ENCODE measurements at regions not wholly inside any gene's neighbourhood (a gene's known extent, or its start where the extent isn't known, plus 50 kb on each side); places are given as distances from the start of the nearest gene placed in this dataset.

DNA sequence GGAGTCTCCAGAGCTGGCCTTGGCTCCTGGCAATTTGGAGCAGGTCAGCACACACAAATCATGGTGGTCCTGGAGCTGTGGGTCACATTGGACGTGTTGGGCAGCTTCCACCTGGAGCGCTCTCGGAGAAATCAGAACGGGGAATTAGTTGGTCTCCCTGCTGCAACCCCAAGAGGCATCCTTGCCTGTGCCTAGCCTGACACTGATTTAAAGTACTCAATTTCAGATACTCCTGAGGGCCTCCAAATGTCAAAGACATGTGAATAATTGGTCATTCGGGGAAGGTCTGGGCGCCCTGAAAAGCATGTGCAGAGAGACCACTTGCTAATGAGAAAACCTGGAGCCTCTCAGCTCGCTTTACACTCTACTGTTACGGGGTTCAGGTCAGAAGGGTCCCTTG, 145.5 kb upstream of the AGAP1 start:
- TF ChIP-seq, protein P1, sequence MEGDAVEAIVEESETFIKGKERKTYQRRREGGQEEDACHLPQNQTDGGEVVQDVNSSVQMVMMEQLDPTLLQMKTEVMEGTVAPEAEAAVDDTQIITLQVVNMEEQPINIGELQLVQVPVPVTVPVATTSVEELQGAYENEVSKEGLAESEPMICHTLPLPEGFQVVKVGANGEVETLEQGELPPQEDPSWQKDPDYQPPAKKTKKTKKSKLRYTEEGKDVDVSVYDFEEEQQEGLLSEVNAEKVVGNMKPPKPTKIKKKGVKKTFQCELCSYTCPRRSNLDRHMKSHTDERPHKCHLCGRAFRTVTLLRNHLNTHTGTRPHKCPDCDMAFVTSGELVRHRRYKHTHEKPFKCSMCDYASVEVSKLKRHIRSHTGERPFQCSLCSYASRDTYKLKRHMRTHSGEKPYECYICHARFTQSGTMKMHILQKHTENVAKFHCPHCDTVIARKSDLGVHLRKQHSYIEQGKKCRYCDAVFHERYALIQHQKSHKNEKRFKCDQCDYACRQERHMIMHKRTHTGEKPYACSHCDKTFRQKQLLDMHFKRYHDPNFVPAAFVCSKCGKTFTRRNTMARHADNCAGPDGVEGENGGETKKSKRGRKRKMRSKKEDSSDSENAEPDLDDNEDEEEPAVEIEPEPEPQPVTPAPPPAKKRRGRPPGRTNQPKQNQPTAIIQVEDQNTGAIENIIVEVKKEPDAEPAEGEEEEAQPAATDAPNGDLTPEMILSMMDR (IDR thresholded peaks at IDR 0.05; ENCODE audit: low read depth, low read length, poor library complexity, severe bottlenecking), result no peak
- TF ChIP-seq EZH2phosphoT487 (IDR thresholded peaks at IDR 0.05; ENCODE audit: borderline replicate concordance, low read length), result no peak

All from DOHH2 (cell line).